ENCODE measurements at regions not wholly inside any gene's neighbourhood (a gene's known extent, or its start where the extent isn't known, plus 50 kb on each side); places are given as distances from the start of the nearest gene placed in this dataset.

- in situ Hi-C loops (cut with HindIII; ENCODE audit: low pct_ligation_motif_present, low sequenced_read_pairs) = no loop called here
- Histone ChIP-seq H3K27me3 (replicated peaks) (no peaks in the 10 kb centered on the region), H3K27ac (no peak overlapping the region), H3K36me3 (replicated peaks) (no peaks in the 10 kb centered on the region), H3K4me3 (ENCODE audit: low read depth, low read length) (no peak overlapping the region)
- no peak for DNase-seq
- TF ChIP-seq CTCF (IDR thresholded peaks at IDR 0.05; ENCODE audit: low read depth, low read length, missing control alignments) = no peak
Measured at GRCh38 chr11:87954476-87954875, 220.8 kb downstream of the RAB38 start.

DNA sequence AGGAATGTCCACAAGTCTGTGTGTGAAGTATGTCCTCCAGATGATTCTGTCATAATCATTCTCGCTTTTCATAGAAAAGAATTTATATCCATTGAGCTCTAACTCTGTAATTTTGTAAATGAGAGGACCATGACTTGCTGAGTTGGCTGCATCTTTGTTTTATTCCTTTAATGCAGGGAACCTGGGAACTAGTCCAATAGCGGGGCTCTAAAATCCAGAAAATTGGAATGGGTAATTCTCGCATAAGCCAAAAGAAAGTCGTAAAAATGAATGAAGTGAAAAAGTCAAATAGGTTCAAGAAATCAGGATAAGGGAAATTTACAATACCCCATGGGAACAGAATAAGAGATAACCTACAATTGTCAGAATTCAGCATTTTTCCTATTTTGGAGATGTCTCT, 232.5 kb downstream of the RAB38 start:
- Histone ChIP-seq H3K36me3 (replicated peaks) (no peaks in the 10 kb centered on the region), H3K4me3 (ENCODE audit: low read depth, low read length) (no peak overlapping the region), H3K27me3 (replicated peaks) (no peaks in the 10 kb centered on the region), H3K27ac (no peak overlapping the region)
- no peak for DNase-seq
- in situ Hi-C loops (cut with HindIII; ENCODE audit: low pct_ligation_motif_present, low sequenced_read_pairs) = no loop called here
- no peak for TF ChIP-seq CTCF (IDR thresholded peaks at IDR 0.05; ENCODE audit: low read depth, low read length, missing control alignments)

DNA sequence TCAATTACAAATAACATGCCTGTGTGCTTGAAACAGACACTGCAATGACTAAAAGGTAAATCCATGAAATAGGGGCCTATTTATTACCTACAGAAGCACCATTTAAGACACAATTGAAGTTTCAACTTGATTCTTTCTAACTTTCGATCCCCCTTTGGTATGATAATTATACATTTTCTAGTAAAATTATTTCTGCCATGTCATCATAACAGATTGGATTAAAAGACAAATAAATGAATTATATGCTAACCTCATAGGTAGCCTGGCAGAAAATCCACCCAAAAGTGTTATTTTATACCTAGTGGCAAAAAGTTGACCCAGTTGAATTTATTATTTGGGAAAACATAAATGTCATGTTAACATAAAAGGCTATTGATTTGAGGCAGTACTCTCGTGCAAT, 241.1 kb downstream of the RAB38 start:
- H3K27ac ChIP-seq = no peak overlapping the region
- DNase-seq = no peak
- no peak overlapping the region for H3K4me3 ChIP-seq (ENCODE audit: low read depth, low read length)
- in situ Hi-C loops (cut with HindIII; ENCODE audit: low pct_ligation_motif_present, low sequenced_read_pairs) = no loop called here
- TF ChIP-seq CTCF (IDR thresholded peaks at IDR 0.05; ENCODE audit: low read depth, low read length, missing control alignments) = no peak
- H3K27me3 ChIP-seq (replicated peaks) = no peaks in the 10 kb centered on the region
- no peaks in the 10 kb centered on the region for H3K36me3 ChIP-seq (replicated peaks)

DNA sequence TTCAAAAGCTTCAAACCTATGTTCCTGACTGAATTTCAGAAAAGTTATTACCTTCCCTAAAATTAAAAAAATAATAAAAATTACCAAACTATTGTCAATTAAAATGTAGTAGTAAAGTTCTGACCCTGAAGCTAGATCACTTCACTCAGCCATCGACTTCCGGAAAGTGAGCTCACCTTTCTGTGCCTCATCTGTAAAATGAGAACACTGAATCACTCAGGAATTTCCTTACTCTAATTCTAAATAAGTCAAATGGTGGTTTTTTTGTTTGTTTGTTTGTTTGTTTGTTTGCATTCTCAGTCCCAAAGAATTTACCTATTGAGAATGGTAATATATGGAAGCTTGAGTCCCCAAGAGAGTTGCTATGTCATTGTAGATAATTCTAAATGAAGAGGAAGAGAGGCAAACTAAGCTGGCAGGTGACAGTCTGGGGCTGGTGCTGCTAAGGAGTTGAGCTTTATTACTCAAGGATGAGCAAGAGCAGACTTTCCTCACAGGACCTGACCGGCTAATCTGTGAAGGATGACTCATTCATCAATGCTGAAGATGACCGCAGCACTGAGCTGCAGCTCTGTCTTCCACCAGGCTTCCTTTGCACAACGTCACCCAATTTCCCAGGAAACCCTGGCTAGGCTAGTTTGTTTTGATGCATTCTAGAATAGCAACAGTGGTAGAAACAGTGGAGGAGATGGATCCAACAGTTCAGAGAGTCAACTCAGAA, 248.8 kb downstream of the RAB38 start:
- H3K4me3 ChIP-seq (ENCODE audit: low read depth, low read length) = no peak overlapping the region
- peak; percentile 90 for DNase-seq
- no peaks in the 10 kb centered on the region for H3K27me3 ChIP-seq (replicated peaks)
- H3K27ac ChIP-seq = no peak overlapping the region
- no peaks in the 10 kb centered on the region for H3K36me3 ChIP-seq (replicated peaks)
- in situ Hi-C loops (cut with HindIII; ENCODE audit: low pct_ligation_motif_present, low sequenced_read_pairs) = no loop called here
- no peak for TF ChIP-seq CTCF (IDR thresholded peaks at IDR 0.05; ENCODE audit: low read depth, low read length, missing control alignments)

DNA sequence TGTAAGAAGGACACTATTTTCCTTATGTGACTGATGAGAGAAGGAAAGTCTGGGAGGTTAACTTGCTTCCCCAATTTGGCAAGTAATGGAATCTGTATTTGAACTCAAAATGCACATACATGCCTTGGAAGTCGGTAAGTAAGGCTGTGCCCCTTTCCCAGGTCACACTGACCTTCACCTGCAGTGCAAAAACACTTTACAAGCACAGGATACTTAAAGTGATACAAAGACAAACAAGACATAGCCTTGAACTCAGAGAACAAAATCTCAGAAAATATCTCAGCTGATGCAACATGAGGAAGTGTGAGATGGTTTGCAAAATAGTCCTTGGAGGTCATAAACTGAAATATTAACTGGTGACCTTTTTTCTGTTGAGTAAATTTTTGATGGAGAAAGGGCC, 251.1 kb downstream of the RAB38 start:
- H3K27ac ChIP-seq = no peak overlapping the region
- H3K36me3 ChIP-seq (replicated peaks) = no peaks in the 10 kb centered on the region
- H3K4me3 ChIP-seq (ENCODE audit: low read depth, low read length) = no peak overlapping the region
- in situ Hi-C loops (cut with HindIII; ENCODE audit: low pct_ligation_motif_present, low sequenced_read_pairs) = no loop called here
- DNase-seq = no peak
- H3K27me3 ChIP-seq (replicated peaks) = no peaks in the 10 kb centered on the region
- no peak for TF ChIP-seq CTCF (IDR thresholded peaks at IDR 0.05; ENCODE audit: low read depth, low read length, missing control alignments)

DNA sequence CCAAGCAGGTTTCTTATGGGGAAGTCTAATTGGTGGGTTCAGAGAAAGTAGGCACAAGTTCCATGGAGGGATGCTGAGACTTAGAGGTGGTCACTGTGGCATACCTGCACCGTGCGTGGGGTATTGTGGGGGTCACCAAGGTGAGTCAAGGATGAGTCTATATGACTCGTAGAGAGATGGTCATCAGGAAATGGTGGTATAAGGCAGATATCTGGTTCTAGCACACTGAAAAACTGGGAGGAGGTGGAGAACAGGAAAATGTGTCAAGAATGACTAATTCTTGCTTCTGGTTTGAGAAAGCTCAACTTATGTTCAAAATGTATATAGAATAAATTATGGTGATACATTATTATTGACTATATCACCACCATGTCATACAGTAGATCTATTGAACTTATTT, 258.1 kb downstream of the RAB38 start:
- H3K36me3 ChIP-seq (replicated peaks) = no peaks in the 10 kb centered on the region
- no peak overlapping the region for H3K27ac ChIP-seq
- no peak for TF ChIP-seq CTCF (IDR thresholded peaks at IDR 0.05; ENCODE audit: low read depth, low read length, missing control alignments)
- no peak for DNase-seq
- H3K4me3 ChIP-seq (ENCODE audit: low read depth, low read length) = no peak overlapping the region
- H3K27me3 ChIP-seq (replicated peaks) = no peaks in the 10 kb centered on the region
- in situ Hi-C loops (cut with HindIII; ENCODE audit: low pct_ligation_motif_present, low sequenced_read_pairs) = no loop called here
